Ovary (tissue), 7 donors: ENCODE measurements at regions not wholly inside any gene's neighbourhood (a gene's known extent, or its start where the extent isn't known, plus 50 kb on each side); places are given as distances from the start of the nearest gene placed in this dataset.
A peak's percentile ranks its signal among the peaks of the same experiment; 100 is the strongest.

Experiments used
- DNase-seq, 5 donors: peaks; one replicate each; pipeline ENCODE4 v3.0.0-alpha.2; 2019 to 2020
- H3K27ac ChIP-seq, 2 donors: fragments of 200-600 bp; one replicate each; pipeline versions ENCODE4 v1.5.1 to v1.8.0; 2019 to 2022
- H3K27me3 ChIP-seq: fragments of 200-600 bp; one replicate; pipeline ENCODE4 v1.8.0; 2022
- H3K36me3 ChIP-seq: fragments of 200-600 bp; sonication (generic); one replicate; pipeline ENCODE4 v1.5.1; 2019
- H3K4me1 ChIP-seq: one replicate; pipeline ENCODE4 v1.8.1; 2013; ENCODE audit warnings: mild to moderate bottlenecking, moderate library complexity; ENCODE audit not compliant: insufficient read depth
- H3K4me3 ChIP-seq: fragments of 200-600 bp; sonication (generic); one replicate; pipeline ENCODE4 v1.5.1; 2017
- H3K9me3 ChIP-seq, 2 donors: fragments of 200-600 bp in 1 of 2; sonication (generic) in 1 of 2; one replicate each; pipeline versions ENCODE4 v1.5.1 to v1.8.1; 2013 to 2019; ENCODE audit warnings: mild to moderate bottlenecking in 1 of 2, moderate library complexity in 1 of 2
- EP300 ChIP-seq: sonication (generic); formaldehyde crosslinking; IDR thresholded peaks from one replicate; pipeline ENCODE4 v1.6.1; 2017; ENCODE audit warnings: antibody characterized with exemption
- POLR2A ChIP-seq: fragments of 450-650 bp; IDR thresholded peaks from one replicate; pipeline ENCODE4 v1.6.1; 2017; ENCODE audit warnings: antibody characterized with exemption, mild to moderate bottlenecking, moderate library complexity
- WGBS, 3 donors: extraction: QIAGEN DNeasy Blood & Tissue Kit in 1 of 3; methylation state at CpG; one replicate each; pipeline versions ENCODE4 v1.1.5 to v1.1.7; 2013 to 2017; 5-methylcytosine and 5-hydroxymethylcytosine counted together
- intact Hi-C, 4 donors: fragments of 100-400 bp; cut with DNase I; formaldehyde crosslinking; loops; one replicate each; pipeline versions ENCODE4 v1.11.0 to v1.15.1; 2022 to 2023
- TF ChIP-seq, protein P1 (sequence below), 3 donors: fragments of 450-650 bp in 2 of 3; fragments of 200-600 bp in 1 of 3; IDR thresholded peaks; one replicate each; pipeline versions ENCODE4 v1.5.1 to v1.8.0; 2016 to 2022; ENCODE audit warnings: antibody characterized with exemption in 3 of 3, mild to moderate bottlenecking in 1 of 3
- donor health status: DM: no; HTN: no; CAD: no; lungs with moderate emphysema.
- donor health status: DM: no; HTN: no; CAD: no.
- donor health status: Bipolar disorder and iron deficiency.
- donor health status: DM: no; HTN: no; CAD: no.
- donor health status: DM: yes; HTN: yes; CAD: no.

DNA sequence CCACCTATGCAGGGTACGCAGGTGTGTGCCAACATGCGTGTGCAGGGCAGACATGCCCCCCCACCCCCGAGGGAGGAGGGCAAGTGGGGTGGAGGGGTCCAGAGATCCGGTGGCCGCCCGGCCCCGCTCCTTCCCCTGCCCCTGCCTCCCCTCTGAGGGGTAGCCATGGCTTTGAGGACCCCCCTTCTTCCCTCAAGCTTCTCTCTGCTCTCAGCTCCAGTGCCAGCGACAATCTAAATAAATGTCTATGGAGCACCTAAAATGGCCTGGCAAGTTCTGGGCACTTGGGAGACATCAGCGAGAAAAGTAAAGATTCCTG is 91.9 kb downstream of the ZFP36L2 start:
- intact Hi-C loops: no loop called here
- Histone ChIP-seq H3K27me3 (no peaks in the 10 kb centered on the region), H3K36me3 (no peaks in the 10 kb centered on the region), H3K27ac (no peak overlapping the region), H3K4me3 (no peak overlapping the region), H3K4me1 (peaks cover 4% of the 10 kb centered on the region), H3K9me3 (no peaks in the 10 kb centered on the region)
- TF ChIP-seq, protein P1, sequence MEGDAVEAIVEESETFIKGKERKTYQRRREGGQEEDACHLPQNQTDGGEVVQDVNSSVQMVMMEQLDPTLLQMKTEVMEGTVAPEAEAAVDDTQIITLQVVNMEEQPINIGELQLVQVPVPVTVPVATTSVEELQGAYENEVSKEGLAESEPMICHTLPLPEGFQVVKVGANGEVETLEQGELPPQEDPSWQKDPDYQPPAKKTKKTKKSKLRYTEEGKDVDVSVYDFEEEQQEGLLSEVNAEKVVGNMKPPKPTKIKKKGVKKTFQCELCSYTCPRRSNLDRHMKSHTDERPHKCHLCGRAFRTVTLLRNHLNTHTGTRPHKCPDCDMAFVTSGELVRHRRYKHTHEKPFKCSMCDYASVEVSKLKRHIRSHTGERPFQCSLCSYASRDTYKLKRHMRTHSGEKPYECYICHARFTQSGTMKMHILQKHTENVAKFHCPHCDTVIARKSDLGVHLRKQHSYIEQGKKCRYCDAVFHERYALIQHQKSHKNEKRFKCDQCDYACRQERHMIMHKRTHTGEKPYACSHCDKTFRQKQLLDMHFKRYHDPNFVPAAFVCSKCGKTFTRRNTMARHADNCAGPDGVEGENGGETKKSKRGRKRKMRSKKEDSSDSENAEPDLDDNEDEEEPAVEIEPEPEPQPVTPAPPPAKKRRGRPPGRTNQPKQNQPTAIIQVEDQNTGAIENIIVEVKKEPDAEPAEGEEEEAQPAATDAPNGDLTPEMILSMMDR (IDR thresholded peaks at IDR 0.05): no peak
- TF ChIP-seq POLR2A (no peak), EP300 (no peak)
- WGBS, 3 donors: 91 to 93% (median 93%) methylated on average over 9 of the region's 9 CpGs
- peak in 1 of 5 donors; percentile 32 for DNase-seq

DNA sequence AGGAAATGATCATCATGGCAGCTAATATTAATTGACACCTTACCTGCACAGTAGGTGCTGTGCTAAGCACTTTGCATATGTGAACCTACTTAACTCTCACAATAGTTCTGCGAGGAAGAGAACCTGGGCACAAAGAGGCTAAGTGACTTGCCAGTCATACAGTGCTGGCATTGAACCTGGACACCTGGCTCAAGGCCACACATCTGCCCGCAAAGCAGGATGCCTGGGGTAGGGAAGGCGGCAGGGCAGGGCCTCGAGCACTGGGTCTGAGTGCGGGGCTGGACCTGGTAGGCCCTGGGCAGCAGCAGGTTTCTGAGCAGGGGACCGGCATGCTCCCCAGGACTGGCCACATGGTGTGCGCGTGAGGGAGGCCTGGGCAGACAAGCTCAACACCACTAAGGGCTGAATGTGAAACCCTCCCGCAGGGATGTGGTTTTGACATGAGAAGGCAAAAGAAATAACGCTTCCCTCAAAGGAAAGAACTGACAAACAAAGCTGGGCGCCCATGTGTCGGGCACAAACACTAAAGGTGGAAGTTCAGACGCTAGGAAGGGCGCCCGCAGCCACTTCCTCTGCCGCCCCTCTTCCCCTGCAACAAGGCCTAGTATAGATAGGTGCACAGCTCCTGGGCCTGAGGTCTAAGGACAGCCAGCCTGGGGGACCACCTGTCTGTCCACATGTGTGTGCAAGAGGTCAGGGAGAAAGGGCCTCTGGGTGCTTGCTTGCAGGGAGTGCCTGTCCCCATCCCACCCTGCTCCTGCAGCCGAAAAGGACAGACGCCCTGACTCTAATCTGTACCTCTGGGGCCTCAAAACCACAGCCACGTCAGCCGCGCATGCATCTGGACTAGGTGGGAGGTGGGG is 92.5 kb downstream of the ZFP36L2 start:
- Histone ChIP-seq H3K4me3 (no peak overlapping the region), H3K27me3 (no peaks in the 10 kb centered on the region), H3K4me1 (peaks cover 3% of the 10 kb centered on the region), H3K36me3 (no peaks in the 10 kb centered on the region), H3K27ac (no peak overlapping the region), H3K9me3 (no peaks in the 10 kb centered on the region)
- intact Hi-C loops: no loop called here
- WGBS, 3 donors: 92 to 96% (median 94%) methylated on average over 21 of the region's 21 CpGs
- DNase-seq: peak in 1 of 5 donors; percentile 27
- TF ChIP-seq, protein P1 (IDR thresholded peaks at IDR 0.05): no peak
- no peak for TF ChIP-seq POLR2A
- TF ChIP-seq EP300: no peak

DNA sequence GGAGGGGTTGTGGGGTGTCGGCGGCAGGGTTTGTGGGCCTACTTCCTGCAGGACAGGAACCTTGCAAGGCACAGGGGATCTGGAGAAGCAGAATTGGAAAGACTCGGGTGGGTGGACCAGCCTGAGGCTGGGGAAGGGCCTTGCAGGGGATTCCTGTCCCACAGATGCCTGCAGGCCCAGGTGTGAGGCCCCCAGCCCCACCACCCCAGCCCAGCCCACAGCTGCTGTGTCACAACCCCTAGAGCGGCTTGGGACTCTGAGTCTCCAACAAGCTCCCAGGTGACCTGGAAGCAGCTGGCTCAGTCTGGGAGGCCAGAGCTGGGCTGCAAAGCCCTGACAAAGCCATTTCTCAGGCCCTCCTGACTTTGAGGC is 93.1 kb downstream of the ZFP36L2 start:
- WGBS, 3 donors: 86 to 92% (median 87%) methylated on average over 4 of the region's 4 CpGs
- no peak for TF ChIP-seq POLR2A
- Histone ChIP-seq H3K4me1 (peaks cover 3% of the 10 kb centered on the region), H3K36me3 (no peaks in the 10 kb centered on the region), H3K9me3 (no peaks in the 10 kb centered on the region), H3K27me3 (no peaks in the 10 kb centered on the region), H3K27ac (no peak overlapping the region), H3K4me3 (no peak overlapping the region)
- intact Hi-C loops: no loop called here
- peak in 1 of 5 donors; percentile 29 for DNase-seq

DNA sequence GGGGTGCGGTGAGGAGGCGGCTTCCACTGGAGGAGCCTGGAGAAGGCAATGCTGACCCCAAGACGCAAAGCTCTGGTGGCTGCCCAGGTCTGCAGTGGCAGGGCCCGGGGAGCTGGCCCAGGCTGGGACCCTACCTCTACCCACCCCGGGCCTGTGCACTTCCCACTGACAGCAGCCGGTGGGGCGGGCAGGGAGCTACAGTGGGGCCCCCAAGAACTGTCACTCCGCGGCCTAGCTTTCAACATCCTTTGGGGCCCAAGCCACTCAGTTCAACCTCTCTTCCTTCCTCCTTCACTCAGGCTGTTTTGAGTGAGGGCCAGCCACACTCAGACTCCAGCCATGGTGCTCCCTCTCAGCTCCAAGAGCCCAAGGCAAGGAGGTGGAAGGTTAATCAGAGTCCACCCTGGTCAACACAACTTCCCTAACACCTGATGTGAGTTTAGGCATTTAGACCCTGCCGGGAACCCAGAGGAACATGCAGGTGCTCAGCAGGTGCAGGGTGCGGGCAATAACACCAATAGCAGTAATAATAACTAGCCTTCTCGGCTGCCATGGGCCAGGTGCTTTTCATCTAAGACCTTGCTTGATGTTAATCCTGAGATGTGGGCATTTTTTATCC is 93.6 kb downstream of the ZFP36L2 start:
- TF ChIP-seq, protein P1 (IDR thresholded peaks at IDR 0.05): no peak
- TF ChIP-seq POLR2A: no peak
- TF ChIP-seq EP300: no peak
- H3K27ac ChIP-seq: no peak overlapping the region
- peaks cover 3% of the 10 kb centered on the region for H3K4me1 ChIP-seq
- intact Hi-C loops: no loop called here
- H3K4me3 ChIP-seq: no peak overlapping the region
- H3K27me3 ChIP-seq: no peaks in the 10 kb centered on the region
- peak in 1 of 5 donors; percentile 32 for DNase-seq
- 92 to 100% (median 96%) methylated on average over 12 of the region's 12 CpGs for WGBS, 3 donors
- H3K36me3 ChIP-seq: no peaks in the 10 kb centered on the region
- H3K9me3 ChIP-seq: no peaks in the 10 kb centered on the region
